AG09319 (cell line): ENCODE measurements at regions not wholly inside any gene's neighbourhood (a gene's known extent, or its start where the extent isn't known, plus 50 kb on each side); places are given as distances from the start of the nearest gene placed in this dataset.

Source experiments
- DNase-seq: peaks from one replicate; pipeline ENCODE4 v3.0.0-alpha.2; 2010; ENCODE audit warnings: low read depth; ENCODE audit errors: extremely low read depth
- CTCF ChIP-seq: IDR thresholded peaks from 2 replicates; pipeline ENCODE4 v1.5.1; 2011; ENCODE audit warnings: low read depth, mild to moderate bottlenecking, inconsistent platforms, low read length, moderate library complexity

GRCh38 chr15:39451871-39452270 lies 129.0 kb upstream of the THBS1 start:
- DNase-seq, result no peak
- no peak for TF ChIP-seq CTCF

- no peak for DNase-seq
- no peak for TF ChIP-seq CTCF
Observed at GRCh38 chr15:39453620-39454019, 127.3 kb upstream of the THBS1 start.

GRCh38 chr15:39454189-39454986 lies 126.5 kb upstream of the THBS1 start:
- TF ChIP-seq CTCF, result no peak
- no peak for DNase-seq

GRCh38 chr15:39455471-39455991 lies 125.3 kb upstream of the THBS1 start:
- no peak for TF ChIP-seq CTCF
- peak; percentile 82 for DNase-seq

- TF ChIP-seq CTCF, result no peak
- DNase-seq, result no peak
Observed at GRCh38 chr15:39456159-39456558, 124.7 kb upstream of the THBS1 start.

GRCh38 chr15:39456582-39457330 lies 124.1 kb upstream of the THBS1 start:
- no peak for TF ChIP-seq CTCF
- no peak for DNase-seq

- no peak for DNase-seq
- no peak for TF ChIP-seq CTCF
Observed at GRCh38 chr15:39458131-39458530, 122.7 kb upstream of the THBS1 start.
